Jurkat, Clone E6-1 (cell line): ENCODE measurements at regions not wholly inside any gene's neighbourhood (a gene's known extent, or its start where the extent isn't known, plus 50 kb on each side); places are given as distances from the start of the nearest gene placed in this dataset.

ENCODE experiments used
- DNase-seq: peaks from one replicate; pipeline ENCODE4 v3.0.0-alpha.2; 2011; ENCODE audit warnings: low read depth, low spot score
- H3K4me3 ChIP-seq: 2 replicates; pipeline ENCODE4 v1.5.1; 2011; ENCODE audit warnings: mild to moderate bottlenecking, low read length, control low read depth, moderate library complexity

- H3K4me3 ChIP-seq = no peak overlapping the region
- no peak for DNase-seq
Measured at GRCh38 chrX:45959567-45959966, 585.7 kb downstream of the ZNF674 start.

- DNase-seq = no peak
- no peak overlapping the region for H3K4me3 ChIP-seq
Measured at GRCh38 chrX:45956191-45956870, 588.9 kb downstream of the ZNF674 start.

GRCh38 chrX:45955661-45956060, 589.6 kb downstream of the ZNF674 start:
- no peak overlapping the region for H3K4me3 ChIP-seq
- no peak for DNase-seq

- H3K4me3 ChIP-seq = no peak overlapping the region
- DNase-seq = no peak
Measured at GRCh38 chrX:45954026-45954425, 591.2 kb downstream of the ZNF674 start.

GRCh38 chrX:45952030-45952429, 593.2 kb downstream of the ZNF674 start:
- DNase-seq = peak; percentile 14

GRCh38 chrX:45935408-45935807, 609.8 kb downstream of the ZNF674 start:
- H3K4me3 ChIP-seq = no peak overlapping the region
- no peak for DNase-seq

More at GRCh38 chrX:45952030-45952429, 593.2 kb downstream of the ZNF674 start:
- no peak overlapping the region for H3K4me3 ChIP-seq

GRCh38 chrX:45912316-45912715, 632.9 kb downstream of the ZNF674 start:
- H3K4me3 ChIP-seq = no peak overlapping the region
- DNase-seq = no peak

GRCh38 chrX:45907786-45908185, 637.4 kb downstream of the ZNF674 start:
- H3K4me3 ChIP-seq = no peak overlapping the region
- DNase-seq = no peak

- no peak overlapping the region for H3K4me3 ChIP-seq
- peak; percentile 71 for DNase-seq
Measured at GRCh38 chrX:45903781-45904201, 641.4 kb downstream of the ZNF674 start.

- no peak overlapping the region for H3K4me3 ChIP-seq
- no peak for DNase-seq
Measured at GRCh38 chrX:45900766-45901615, 644.2 kb downstream of the ZNF674 start.

- no peak for DNase-seq
Measured at GRCh38 chrX:45894864-45895645, 650.2 kb downstream of the ZNF674 start.

GRCh38 chrX:45889471-45889870, 655.8 kb downstream of the ZNF674 start:
- no peak overlapping the region for H3K4me3 ChIP-seq
- no peak for DNase-seq

More at GRCh38 chrX:45894864-45895645, 650.2 kb downstream of the ZNF674 start:
- no peak overlapping the region for H3K4me3 ChIP-seq

GRCh38 chrX:45888518-45888917, 656.7 kb downstream of the ZNF674 start:
- H3K4me3 ChIP-seq = no peak overlapping the region
- DNase-seq = no peak

GRCh38 chrX:45885931-45886330, 659.3 kb downstream of the ZNF674 start:
- H3K4me3 ChIP-seq = no peak overlapping the region
- DNase-seq = no peak

GRCh38 chrX:45879512-45879911, 665.7 kb downstream of the ZNF674 start:
- no peak for DNase-seq
- no peak overlapping the region for H3K4me3 ChIP-seq

- no peak overlapping the region for H3K4me3 ChIP-seq
- DNase-seq = no peak
Measured at GRCh38 chrX:45876206-45876605, 669.0 kb downstream of the ZNF674 start.

GRCh38 chrX:45873781-45874180, 671.4 kb downstream of the ZNF674 start:
- no peak overlapping the region for H3K4me3 ChIP-seq
- DNase-seq = no peak

GRCh38 chrX:45872480-45872879, 671.8 kb upstream of the DIPK2B start:
- DNase-seq = no peak
- H3K4me3 ChIP-seq = no peak overlapping the region

GRCh38 chrX:45868425-45868824, 667.7 kb upstream of the DIPK2B start:
- no peak for DNase-seq
- H3K4me3 ChIP-seq = no peak overlapping the region

- H3K4me3 ChIP-seq = no peak overlapping the region
- no peak for DNase-seq
Measured at GRCh38 chrX:45862801-45863200, 662.1 kb upstream of the DIPK2B start.
